Ecto neural progenitor cell (in vitro differentiated cells): ENCODE measurements at regions not wholly inside any gene's neighbourhood (a gene's known extent, or its start where the extent isn't known, plus 50 kb on each side); places are given as distances from the start of the nearest gene placed in this dataset.
A peak's percentile ranks its signal among the peaks of the same experiment; 100 is the strongest.
"Not testable (repeated sequence)": the region's sequence is repeated elsewhere in the genome, so short reads cannot be mapped to it uniquely, and the experiment has no call there.

ENCODE experiments used
- DNase-seq: peaks from one replicate; pipeline ENCODE4 v3.0.0-alpha.2; 2018; ENCODE audit warnings: low spot score

- DNase-seq, result no peak
Observed at GRCh38 chr4:131721883-131722282, 1427.2 kb upstream of the PCDH10 start.

GRCh38 chr4:131723069-131723468, 1426.0 kb upstream of the PCDH10 start:
- not testable (repeated sequence) for DNase-seq

DNA sequence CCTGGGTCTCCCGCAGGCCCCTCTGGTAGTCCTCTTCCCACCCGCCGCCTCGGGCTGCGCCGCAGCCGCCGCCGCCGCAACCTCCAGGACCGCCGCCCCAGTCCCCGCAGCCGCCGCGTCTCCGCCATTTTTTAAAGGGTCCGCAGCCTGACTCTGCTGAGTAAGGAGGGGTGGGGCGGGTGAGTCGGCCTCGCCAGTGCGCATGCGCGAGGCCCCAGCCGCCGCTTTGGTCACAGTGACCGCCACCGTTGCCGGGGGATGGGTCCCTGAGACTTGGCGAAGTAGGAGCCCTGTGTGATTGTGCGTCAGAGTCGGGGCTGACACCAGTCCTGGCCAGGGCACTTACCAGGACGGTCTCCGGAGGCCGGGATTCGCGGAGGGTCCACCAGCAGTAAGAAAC, 1424.2 kb upstream of the PCDH10 start:
- DNase-seq, result not testable (repeated sequence)

- not testable (repeated sequence) for DNase-seq
Observed at GRCh38 chr4:131725521-131725920, 1423.6 kb upstream of the PCDH10 start.

DNA sequence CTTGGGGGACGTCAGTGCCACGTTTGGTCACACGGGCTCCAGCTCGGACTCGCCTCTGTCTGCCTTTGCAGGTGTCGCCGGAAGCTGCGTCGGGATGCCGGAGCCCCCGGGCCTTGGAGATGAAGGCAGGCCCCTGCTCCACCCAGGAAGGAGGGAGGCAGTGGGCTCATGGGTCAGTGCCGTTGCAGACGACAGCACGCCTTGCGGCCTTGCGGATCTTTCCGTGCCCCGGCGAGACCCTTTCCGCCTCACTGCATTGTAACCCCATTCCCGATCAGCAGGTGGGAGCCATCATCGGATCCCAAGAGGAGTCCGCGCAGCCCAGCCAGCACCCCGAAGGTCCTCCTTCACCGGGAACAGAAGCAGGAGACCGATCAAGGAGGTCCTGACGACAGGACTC, 1422.2 kb upstream of the PCDH10 start:
- not testable (repeated sequence) for DNase-seq

GRCh38 chr4:131727418-131727817, 1421.7 kb upstream of the PCDH10 start:
- not testable (repeated sequence) for DNase-seq

DNA sequence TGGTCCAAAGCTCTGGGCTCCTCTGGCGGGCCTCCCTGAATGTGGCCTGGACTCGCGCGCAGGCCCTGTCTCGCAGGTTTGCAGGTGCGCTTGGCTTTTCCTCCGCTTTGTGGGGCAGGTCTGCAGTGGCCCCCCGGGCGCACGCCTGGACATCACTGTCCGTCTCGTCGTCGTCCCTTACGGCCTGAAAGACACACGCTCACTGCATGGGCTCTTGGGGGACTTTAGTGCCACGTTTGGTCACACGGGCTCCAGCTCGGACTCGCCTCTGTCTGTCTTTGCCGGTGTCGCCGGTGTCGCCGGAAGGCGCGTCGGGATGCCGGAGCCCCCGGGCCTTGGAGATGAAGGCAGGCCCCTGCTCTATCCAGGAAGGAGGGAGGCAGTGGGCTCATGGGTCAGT, 1419.9 kb upstream of the PCDH10 start:
- DNase-seq, result not testable (repeated sequence)

DNA sequence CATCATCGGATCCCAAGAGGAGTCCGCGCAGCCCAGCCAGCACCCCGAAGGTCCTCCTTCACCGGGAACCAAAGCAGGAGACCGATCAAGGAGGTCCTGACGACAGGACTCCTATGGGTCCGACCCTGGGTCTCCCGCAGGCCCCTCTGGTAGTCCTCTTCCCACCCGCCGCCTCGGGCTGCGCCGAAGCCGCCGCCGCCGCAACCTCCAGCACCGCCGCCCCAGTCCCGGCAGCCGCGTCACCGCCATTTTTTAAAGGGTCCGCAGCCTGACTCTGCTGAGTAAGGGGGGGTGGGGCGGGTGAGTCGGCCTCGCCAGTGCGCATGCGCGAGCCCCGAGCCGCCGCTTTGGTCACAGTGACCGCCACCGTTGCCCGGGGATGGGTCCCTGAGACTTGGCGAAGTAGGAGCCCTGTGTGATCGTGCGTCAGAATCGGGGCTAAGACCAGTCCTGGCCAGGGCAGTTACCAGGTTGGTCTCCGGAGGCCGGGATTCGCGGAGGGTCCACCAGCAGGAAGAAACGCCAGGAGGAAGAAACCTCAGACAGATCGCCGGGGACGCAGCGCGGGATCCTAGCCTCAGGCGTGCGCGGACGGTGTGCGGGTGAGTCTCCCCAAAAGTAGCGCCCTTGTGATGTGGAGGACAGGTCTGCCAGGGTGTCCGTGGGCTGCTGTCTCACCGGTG, 1419.2 kb upstream of the PCDH10 start:
- DNase-seq, result not testable (repeated sequence)

DNA sequence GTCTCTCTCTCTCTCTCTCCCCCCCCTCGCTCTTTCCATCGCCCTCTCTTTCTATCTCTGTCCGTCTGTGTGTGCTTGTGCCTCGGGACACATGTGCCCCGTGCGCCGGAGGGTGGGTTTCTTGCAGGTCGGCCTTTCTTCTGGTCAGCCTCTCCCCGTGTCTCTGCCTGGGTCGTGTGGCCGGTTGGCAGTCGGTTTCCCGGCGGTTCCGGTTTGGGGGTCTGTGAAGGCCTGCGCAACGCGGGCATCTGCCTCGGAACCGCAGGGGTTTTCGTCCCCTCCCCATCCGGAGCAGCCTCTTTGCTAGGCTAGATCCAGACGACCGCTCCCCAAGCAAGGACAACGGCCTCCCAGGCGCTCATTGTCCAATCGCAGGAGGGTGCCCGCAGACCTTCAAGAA, 1418.5 kb upstream of the PCDH10 start:
- not testable (repeated sequence) for DNase-seq

DNA sequence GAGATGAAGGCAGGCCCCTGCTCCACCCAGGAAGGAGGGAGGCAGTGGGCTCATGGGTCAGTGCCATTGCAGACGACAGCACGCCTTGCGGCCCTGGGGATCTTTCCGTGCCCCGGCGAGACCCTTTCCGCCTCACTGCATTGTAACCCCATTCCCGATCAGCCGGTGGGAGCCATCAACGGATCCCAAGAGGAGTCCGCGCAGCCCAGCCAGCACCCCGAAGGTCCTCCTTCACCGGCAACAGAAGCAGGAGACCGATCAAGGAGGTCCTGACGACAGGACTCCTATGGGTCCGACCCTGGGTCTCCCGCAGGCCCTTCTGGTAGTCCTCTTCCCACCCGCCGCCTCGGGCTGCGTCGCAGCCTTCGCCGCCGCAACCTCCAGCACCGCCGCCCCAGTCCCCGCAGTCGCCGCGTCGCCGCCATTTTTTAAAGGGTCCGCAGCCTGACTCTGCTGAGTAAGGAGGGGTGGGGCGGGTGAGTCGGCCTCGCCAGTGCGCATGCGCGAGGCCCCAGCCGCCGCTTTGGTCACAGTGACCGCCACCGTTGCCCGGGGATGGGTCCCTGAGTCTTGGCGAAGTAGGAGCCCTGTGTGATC, 1417.0 kb upstream of the PCDH10 start:
- DNase-seq, result not testable (repeated sequence)

- DNase-seq, result not testable (repeated sequence)
Observed at GRCh38 chr4:131734321-131734720, 1414.8 kb upstream of the PCDH10 start.

DNA sequence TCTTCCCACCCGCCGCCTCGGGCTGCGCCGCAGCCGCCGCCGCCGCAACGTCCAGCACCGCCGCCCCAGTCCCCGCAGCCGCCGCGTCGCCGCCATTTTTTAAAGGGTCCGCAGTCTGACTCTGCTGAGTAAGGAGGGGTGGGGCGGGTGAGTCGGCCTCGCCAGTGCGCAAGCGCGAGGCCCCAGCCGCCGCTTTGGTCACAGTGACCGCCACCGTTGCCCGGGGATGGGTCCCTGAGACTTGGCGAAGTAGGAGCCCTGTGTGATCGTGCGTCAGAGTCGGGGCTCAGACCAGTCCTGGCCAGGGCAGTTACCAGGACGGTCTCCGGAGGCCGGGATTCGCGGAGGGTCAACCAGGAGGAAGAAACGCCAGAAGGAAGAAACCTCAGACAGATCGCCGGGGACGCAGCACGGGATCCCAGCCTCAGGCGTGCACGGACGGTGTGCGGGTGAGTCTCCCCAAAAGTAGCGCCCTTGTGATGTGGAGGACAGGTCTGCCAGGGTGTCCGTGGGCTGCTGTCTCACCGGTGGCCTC, 1414.2 kb upstream of the PCDH10 start:
- DNase-seq, result not testable (repeated sequence)

DNA sequence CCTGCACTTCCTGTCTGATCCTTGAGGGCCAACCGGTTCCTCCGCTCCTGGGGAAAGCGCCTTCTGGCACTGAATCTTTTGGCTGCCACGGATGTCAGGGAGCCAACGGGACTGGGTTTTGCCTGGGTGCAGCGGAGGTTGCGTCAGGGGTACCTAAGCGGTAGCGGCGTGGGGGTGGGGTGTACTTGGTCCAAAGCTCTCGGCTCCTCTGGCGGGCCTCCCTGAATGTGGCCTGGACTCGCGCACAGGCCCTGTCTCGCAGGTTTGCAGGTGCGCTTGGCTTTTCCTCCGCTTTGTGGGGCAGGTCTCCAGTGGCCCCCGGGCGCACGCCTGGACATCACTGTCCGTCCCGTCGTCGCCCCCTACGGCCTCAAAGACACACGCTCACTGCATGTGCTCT, 1410.1 kb upstream of the PCDH10 start:
- DNase-seq, result not testable (repeated sequence)

GRCh38 chr4:131741836-131742235, 1407.3 kb upstream of the PCDH10 start:
- DNase-seq, result not testable (repeated sequence)

GRCh38 chr4:131742536-131743205, 1406.4 kb upstream of the PCDH10 start:
- DNase-seq, result peak; percentile 49

- not testable (repeated sequence) for DNase-seq
Observed at GRCh38 chr4:131743348-131743747, 1405.7 kb upstream of the PCDH10 start.

DNA sequence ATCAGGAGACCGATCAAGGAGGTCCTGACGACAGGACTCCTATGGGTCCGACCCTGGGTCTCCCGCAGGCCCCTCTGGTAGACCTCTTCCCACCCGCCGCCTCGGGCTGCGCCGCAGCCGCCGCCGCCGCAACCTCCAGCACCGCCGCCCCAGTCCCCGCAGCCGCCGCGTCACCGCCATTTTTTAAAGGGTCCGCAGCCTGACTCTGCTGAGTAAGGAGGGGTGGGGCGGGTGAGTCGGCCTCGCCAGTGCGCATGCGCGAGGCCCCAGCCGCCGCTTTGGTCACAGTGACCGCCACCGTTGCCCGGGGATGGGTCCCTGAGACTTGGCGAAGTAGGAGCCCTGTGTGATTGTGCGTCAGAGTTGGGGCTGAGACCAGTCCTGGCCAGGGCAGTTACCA, 1401.9 kb upstream of the PCDH10 start:
- not testable (repeated sequence) for DNase-seq

- not testable (repeated sequence) for DNase-seq
Observed at GRCh38 chr4:131749224-131749623, 1399.9 kb upstream of the PCDH10 start.

GRCh38 chr4:131750006-131750405, 1399.1 kb upstream of the PCDH10 start:
- DNase-seq, result peak; percentile 49

DNA sequence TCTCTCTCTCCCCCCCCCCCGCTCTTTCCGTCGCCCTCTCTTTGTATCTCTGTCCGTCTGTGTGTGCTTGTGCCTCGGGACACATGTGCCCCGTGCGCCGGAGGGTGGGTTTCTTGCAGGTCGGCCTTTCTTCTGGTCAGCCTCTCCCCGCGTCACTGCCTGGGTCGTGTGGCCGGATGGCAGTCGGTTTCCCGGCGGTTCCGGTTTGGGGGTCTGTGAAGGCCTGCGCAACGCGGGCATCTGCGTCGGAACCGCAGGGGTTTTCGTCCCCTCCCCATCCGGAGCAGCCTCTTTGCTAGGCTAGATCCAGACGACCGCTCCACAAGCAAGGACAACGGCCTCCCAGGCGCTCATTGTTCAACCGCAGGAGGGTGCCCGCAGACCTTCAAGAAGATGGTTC, 1398.6 kb upstream of the PCDH10 start:
- DNase-seq, result not testable (repeated sequence)

GRCh38 chr4:131762234-131762633, 1386.9 kb upstream of the PCDH10 start:
- DNase-seq, result not testable (repeated sequence)

- no peak for DNase-seq
Observed at GRCh38 chr4:131764730-131765129, 1384.4 kb upstream of the PCDH10 start.

DNA sequence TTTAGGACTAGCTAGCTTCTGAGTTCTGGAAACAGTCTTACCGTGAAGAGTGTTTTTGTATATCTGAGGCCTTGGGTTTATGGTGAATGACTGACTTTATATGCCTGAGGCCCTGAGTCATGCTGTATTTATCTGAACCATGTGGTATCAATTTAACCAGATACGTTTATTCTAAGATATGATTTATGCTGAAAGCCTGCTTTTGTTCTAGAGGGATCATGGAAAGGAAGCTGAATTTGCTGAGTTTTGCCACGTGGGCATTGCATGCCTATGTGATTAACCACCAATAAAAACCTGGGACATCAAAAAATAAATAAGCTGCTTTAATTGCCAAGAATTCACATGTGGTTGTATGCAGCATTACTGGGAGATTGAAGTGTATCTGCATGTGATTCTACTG, 1374.7 kb upstream of the PCDH10 start:
- DNase-seq, result not testable (repeated sequence)
